ENCODE measurements at regions not wholly inside any gene's neighbourhood (a gene's known extent, or its start where the extent isn't known, plus 50 kb on each side); places are given as distances from the start of the nearest gene placed in this dataset.
"Not testable (repeated sequence)": the region's sequence is repeated elsewhere in the genome, so short reads cannot be mapped to it uniquely, and the experiment has no call there.

GRCh38 chr2:138218397-138218796 is 254.1 kb downstream of the HNMT start:
- no peak for DNase-seq (ENCODE audit: low spot score)

- DNase-seq (ENCODE audit: low spot score) = no peak
These were observed 255.7 kb downstream of the HNMT start for GRCh38 chr2:138219961-138220360.

GRCh38 chr2:138221358-138221757 is 257.1 kb downstream of the HNMT start:
- DNase-seq (ENCODE audit: low spot score) = no peak

GRCh38 chr2:138223319-138223718 is 259.0 kb downstream of the HNMT start:
- DNase-seq (ENCODE audit: low spot score) = no peak

GRCh38 chr2:138227195-138227594 is 262.9 kb downstream of the HNMT start:
- no peak for DNase-seq (ENCODE audit: low spot score)

- DNase-seq (ENCODE audit: low spot score) = no peak
These were observed 263.8 kb downstream of the HNMT start for GRCh38 chr2:138228101-138228500.

GRCh38 chr2:138234265-138234664 is 267.3 kb upstream of the SPOPL start:
- no peak for DNase-seq (ENCODE audit: low spot score)

- no peak for DNase-seq (ENCODE audit: low spot score)
These were observed 266.5 kb upstream of the SPOPL start for GRCh38 chr2:138235041-138235440.

- DNase-seq (ENCODE audit: low spot score) = no peak
These were observed 265.4 kb upstream of the SPOPL start for GRCh38 chr2:138236142-138236541.

GRCh38 chr2:138237667-138238384 is 263.7 kb upstream of the SPOPL start:
- no peak for DNase-seq (ENCODE audit: low spot score)

- DNase-seq (ENCODE audit: low spot score) = no peak
These were observed 262.7 kb upstream of the SPOPL start for GRCh38 chr2:138238908-138239307.

GRCh38 chr2:138239902-138240491 is 261.6 kb upstream of the SPOPL start:
- no peak for DNase-seq (ENCODE audit: low spot score)

GRCh38 chr2:138243372-138243771 is 258.2 kb upstream of the SPOPL start:
- DNase-seq (ENCODE audit: low spot score) = no peak

- no peak for DNase-seq (ENCODE audit: low spot score)
These were observed 257.1 kb upstream of the SPOPL start for GRCh38 chr2:138244501-138244925.

GRCh38 chr2:138245310-138245709 is 256.3 kb upstream of the SPOPL start:
- DNase-seq (ENCODE audit: low spot score) = no peak

GRCh38 chr2:138247302-138247701 is 254.3 kb upstream of the SPOPL start:
- no peak for DNase-seq (ENCODE audit: low spot score)

- DNase-seq (ENCODE audit: low spot score) = no peak
These were observed 252.4 kb upstream of the SPOPL start for GRCh38 chr2:138249207-138249606.

- DNase-seq (ENCODE audit: low spot score) = not testable (repeated sequence)
These were observed 250.7 kb upstream of the SPOPL start for GRCh38 chr2:138250843-138251320.

GRCh38 chr2:138252587-138252986 is 249.0 kb upstream of the SPOPL start:
- DNase-seq (ENCODE audit: low spot score) = no peak

GRCh38 chr2:138255670-138256069 is 245.9 kb upstream of the SPOPL start:
- no peak for DNase-seq (ENCODE audit: low spot score)

GRCh38 chr2:138267161-138267901 is 234.2 kb upstream of the SPOPL start:
- no peak for DNase-seq (ENCODE audit: low spot score)

- DNase-seq (ENCODE audit: low spot score) = no peak
These were observed 233.7 kb upstream of the SPOPL start for GRCh38 chr2:138267902-138268254.

- DNase-seq (ENCODE audit: low spot score) = no peak
These were observed 231.8 kb upstream of the SPOPL start for GRCh38 chr2:138269765-138270164.

Measured in putamen (tissue), 1 donor.